Amniotic epithelial cell (primary cell): ENCODE measurements at regions not wholly inside any gene's neighbourhood (a gene's known extent, or its start where the extent isn't known, plus 50 kb on each side); places are given as distances from the start of the nearest gene placed in this dataset.
"Not testable (repeated sequence)": the region's sequence is repeated elsewhere in the genome, so short reads cannot be mapped to it uniquely, and the experiment has no call there.

Source experiments
- DNase-seq: peaks from one replicate; pipeline ENCODE4 v3.0.0-alpha.2; 2010; ENCODE audit warnings: low read depth

DNA sequence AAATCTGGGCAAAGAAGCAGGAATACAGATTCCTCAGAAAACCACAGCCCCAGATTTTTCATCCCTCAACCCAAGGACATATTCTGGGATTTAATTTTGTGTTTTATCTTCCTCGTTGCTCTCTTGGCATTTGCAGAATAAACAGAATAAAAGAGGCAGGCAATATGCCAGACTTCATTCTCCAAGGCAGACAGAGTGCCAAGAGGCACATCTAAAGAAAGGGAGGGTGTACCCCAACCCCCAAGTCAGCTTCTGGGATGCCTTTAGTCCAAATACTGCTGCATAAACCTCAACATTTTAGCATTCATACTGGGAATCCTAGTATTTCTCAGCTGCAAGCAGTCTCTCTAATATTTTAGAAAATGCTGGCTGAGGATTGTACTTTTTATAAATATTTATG, 629.2 kb downstream of the KLHL13 start:
- no peak for DNase-seq

DNA sequence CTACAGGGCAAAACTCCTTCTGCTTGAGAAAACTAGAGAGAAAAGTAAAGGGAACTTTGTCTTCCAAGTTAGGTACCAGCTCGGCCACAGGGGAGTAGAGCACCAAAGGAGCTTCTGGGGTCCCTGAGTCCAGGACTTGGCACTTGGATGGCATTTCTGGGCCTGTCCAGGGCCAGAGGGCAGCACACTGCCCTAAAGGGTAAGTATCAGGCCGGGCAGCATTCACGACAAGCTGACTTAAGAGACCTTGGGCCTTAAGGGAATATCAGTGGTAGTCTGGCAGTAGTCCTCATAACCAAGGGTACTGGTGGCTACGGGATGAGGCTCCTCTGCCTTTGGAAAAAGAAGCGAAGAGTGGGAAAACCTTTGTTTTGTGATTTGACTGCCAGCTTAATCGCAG, 632.7 kb downstream of the KLHL13 start:
- DNase-seq, result no peak

DNA sequence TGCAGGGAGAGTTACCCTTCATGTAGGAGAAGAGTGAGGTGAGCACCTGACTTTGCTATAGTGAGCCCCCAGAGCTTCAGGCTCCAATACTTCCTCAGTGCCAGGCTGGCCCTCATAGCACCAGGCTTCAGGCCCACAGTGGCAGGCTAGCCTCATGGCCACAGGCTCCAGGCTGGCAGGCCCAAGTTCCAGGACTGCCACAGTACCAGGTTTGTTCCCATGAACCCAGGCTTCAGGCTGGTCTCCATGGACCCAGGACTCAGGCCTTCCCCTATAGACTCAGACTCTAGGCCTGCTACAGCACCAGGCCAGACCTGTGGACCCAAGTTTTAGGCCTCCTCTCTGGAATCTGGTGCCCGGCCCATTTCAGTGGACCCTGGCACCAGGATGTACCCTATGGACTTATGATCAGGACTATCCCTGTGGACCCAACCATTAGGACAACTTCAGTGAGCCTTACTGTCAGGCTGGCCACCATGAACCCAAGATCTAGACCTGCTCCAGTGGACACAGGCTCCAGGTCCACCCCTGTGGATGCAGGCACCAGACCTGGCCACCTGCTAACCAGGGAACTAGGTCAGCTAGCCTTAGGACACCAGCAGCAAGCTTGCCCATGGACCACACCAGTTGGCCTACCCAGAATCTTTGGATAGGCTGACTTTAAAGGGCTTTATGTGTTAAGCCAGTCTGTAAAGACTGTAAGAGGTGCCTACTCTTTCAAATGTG, 658.2 kb downstream of the KLHL13 start:
- no peak for DNase-seq

DNA sequence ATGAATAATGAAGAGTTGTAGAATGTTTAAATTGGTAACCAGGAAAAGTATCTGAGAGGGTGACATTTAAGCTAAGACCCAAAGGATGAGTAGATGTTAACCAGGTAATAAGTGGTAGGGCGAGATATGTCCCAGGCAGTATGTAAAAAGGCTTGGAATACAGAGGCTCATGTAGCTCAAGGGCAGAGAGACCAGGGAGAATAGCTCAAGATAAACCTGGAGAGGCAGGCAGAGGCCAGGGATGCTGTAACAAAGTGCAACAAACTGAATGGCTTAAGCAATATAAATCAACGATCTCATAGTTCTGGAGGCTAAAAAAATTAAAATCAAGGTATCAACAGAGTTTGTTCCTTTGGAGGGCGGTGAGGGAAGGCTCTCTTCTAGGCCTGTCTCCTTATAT, 660.8 kb downstream of the KLHL13 start:
- DNase-seq, result no peak

DNA sequence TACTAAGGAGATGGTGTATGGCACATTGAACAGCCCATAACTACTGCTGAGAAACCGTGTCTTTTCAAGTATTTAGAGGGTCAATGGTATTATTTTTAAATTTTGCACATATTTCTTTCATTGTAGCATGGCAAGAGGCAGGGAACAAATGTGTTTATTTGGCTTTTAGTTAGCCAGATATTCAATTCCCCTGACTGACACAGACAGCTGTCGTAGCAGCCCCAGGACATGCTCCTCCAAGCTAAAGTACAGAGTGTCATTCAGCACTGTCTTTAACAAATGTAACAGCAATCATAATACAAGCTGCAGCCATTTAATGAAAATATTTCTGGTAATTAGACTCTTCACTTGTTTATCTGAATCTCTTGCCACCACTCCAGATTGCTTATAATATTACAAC, 687.1 kb downstream of the KLHL13 start:
- no peak for DNase-seq

DNA sequence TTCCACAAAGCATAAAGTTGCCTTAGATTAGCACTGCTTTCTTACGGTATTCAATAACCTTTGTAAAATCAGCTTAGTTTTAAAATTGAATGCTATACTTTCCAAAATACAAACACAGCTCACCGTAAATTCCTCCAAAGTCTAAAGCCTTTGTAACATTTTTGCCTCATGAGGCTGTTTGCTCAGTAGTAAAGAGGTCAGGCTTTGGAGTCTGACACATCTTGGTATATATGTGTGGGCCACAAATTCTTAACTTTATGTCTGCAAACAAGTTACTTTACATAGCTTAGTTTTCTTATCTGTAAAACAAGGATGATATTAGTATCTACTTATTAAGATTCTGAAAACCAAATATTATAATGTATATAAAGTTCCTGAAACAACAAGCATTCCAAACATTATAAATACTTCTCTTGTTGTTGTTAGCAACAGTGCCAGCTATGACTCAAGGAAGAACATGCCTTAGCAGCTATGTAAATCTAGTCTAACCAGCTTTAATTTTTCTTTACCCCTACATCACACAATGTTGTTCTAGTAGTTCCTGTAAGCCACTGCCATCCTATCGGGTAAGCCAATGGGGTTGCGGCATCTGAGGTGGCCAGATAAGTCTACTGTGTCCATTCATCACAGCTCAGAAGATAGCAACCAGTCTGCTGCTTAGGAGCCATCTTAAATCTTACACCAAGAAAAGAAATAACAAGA, 709.0 kb downstream of the KLHL13 start:
- DNase-seq, result no peak

DNA sequence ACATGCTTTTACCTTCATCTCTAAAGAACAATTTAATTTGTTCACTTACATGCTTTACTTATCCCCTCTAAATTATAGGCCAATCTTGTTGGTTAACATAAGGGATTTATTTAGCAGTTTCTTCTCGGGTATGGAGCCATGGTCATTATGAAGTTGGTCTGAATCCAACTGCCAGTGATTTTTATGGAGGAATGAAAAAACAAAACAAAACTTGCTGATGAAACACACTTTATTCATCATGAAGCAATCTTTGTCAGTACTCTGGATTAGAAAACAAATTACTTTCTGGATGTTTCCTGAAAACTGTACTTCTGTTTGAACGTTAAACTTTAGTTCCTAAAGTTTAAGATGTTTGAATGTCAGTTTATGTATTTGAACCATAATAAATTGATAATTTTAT, 715.8 kb downstream of the KLHL13 start:
- DNase-seq, result no peak

DNA sequence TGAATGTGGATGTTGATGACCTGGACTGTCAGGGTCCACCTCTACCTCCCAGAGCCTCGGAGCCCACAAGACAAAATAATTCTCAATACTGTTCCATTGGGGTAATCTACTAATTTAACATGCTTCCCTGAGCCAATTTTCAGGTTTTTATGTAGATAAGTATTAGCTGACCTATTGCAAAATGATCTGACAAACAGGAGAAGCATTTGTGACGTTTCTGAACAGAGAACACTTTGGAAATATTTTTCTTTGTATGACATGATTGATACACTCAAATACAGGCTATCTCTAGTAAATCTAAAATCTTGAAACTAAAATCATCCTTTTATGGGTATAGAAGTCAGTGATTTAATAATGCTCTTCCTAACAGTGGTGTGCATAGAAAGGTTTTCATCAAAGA, 716.6 kb downstream of the KLHL13 start:
- no peak for DNase-seq

DNA sequence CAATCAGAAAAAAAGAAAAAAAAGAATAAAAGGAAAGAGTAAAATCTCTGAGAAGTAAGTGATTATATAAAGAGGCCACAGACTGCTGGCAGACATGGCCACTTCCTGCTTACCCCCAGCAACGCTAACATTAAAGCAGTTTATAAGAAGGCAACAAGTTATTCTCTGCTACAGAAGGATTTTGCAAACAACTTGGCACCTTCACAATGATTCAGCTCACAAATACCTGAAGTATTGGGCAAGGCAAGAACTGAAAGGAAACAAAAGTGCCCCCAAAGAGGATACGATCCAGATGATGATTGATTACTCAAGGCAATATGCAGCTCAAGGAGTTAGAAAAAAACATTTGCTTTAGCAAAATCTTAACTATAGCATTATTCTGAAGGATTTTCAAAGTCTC, 718.8 kb downstream of the KLHL13 start:
- DNase-seq, result no peak

DNA sequence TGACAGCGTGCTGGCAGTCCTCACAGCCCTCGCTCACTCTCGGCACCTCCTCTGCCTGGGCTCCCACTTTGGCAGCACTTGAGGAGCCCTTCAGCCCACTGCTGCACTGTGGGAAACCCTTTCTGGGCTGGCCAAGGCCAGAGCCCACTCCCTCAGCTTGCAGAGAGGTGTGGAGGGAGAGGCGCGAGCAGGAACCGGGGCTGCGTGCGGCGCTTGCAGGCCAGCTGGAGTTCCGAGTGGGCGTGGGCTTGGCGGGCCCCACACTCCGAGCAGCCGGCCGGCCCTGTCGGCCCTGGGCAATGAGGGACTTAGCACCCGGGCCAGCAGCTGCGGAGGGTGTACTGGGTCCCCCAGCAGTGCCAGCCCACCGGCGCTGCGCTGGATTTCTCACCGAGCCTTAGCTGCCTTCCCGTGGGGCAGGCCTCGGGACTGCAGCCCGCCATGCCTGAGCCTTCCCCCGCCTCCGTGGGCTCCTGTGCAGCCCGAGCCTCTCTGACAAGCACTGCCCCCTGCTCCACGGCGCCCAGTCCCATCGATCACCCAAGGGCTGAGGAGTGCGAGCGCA, 722.0 kb downstream of the KLHL13 start:
- not testable (repeated sequence) for DNase-seq

DNA sequence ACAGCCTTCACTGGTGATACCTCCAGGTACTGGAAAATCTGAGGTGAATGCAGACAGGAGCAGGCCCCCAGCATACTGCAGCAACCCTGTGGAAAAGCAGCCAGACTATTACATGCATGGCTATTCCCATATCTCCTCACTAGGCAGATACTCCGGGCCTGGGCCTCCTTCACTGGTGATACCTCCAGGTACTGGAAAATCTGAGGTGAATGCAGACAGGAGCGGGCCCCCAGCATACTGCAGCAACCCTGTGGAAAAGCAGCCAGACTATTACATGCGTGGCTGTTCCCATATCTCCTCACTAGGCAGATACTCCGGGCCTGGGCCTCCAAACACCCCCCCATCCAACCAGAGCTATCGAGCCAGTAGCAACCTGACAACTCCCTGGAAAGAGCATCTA, 724.2 kb downstream of the KLHL13 start:
- not testable (repeated sequence) for DNase-seq

DNA sequence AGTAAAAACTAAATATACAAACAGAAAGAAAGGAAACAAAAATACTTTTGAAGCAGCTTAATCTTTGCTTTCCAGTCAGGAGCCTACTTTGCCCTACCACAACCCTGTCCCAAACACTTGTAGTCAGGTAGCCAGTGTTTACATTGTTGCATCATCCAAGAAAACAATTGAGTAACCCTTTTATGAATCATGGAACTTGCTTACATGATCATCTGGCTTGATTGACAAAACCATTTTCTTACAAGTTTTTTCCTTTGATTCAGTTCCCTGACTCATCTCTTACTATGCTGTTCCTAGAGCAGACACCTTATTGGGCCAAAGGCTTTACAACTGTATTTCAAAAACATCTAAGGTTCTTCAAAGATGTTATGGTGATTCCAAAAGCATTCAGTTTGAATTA, 740.1 kb downstream of the KLHL13 start:
- peak; percentile 0 for DNase-seq

DNA sequence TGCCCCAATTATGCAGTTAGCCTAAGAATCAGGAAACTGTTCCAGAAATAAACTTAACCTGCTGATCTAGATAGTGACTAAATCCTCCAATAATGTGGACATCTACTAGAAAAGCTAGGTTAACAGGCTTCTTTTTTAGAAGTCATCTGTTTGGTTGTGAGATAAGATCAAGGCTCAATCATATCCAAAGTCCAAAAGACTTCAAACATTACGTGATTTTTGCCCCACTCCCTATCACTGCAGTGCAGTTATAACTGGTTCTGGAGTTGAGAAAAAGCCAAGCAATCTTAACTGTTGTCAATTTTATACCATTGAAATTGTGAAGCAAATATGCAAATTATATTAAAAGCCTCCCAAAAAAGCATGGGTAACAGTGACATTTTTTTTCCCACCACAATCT, 781.4 kb downstream of the KLHL13 start:
- DNase-seq, result no peak

DNA sequence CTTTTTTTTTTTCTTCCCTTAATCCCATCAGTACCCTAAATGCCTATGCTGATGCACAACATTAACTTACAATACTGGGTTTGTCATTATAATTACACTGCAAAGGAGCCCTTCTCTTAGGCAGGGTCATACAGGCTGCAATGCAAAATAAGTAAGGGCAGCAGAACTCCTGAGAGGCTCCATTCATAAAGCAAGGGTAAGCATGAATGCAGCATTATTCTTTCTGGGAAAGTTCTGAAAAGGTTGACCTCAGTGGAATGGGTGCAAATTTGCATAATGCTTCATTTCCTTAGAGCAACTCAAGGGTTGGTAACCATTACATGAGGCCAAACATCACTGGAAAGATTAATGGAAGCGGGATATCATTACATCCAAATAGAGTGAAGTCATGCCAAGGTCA, 789.2 kb downstream of the KLHL13 start:
- DNase-seq, result no peak

DNA sequence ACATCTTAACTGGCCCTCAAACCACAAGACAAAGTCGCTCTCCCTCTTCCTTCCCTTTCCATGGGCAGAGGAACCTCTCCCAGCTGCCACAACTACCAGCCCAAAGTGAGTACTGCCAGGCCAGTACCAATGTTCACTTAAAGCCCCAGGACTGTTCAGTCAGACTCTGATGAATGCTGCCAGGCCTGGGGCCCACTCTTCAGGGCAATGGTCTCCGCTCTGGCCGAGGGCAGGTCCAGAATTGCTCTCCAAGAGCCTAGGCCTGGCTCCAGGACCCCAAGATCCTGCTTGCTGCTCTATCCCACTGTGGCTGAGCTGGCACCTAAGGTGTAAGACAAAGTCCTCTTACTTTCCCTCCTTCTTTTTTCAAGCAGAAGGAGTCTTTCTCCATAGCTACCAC, 790.9 kb downstream of the KLHL13 start:
- DNase-seq, result no peak

DNA sequence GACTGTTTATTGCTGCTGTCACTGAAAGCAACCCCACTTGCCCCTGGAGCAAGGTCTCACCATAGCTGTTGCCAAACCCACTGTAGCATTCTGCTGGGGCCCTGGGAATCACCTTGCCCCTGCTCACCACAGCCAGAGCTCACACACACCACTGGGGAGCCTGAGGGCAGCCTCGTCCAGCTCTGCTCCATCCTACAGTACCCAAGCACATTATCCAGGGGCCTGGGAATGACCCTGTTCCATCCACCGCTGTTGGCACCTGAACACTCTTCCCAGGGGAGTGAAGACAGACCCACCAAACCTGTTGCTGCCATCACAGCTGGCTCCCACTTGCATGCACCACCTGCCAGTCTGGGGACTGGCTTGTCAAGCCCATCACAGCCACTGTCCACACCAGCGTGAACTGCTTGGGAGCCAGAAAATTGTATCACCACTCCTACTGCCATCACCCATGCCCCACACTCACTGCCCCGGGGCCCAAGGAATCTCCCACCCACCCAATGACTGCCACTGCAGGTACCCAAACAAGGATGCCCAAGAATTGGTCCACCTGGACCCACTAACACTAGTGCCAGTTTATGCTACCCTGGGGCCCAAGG, 811.3 kb downstream of the KLHL13 start:
- DNase-seq, result no peak

DNA sequence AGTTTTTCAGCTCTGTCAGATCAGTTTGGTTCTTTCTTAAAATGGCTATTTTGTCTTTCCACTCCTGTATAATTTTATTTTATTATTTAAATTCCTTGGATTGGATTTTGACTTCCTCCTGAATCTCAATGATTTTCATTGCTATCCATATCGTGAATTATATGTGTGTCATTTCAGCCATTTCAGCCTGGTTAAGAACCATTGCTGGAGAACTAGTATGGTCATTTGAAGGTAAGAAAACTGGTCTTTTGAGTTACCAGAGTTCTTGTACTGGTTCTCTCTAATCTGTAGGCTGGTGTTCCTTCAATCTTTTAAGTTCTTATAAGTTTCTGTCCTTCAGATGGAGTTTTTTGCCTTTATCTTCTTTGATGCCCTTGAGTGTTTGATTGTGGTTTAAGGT, 815.5 kb downstream of the KLHL13 start:
- DNase-seq, result no peak

DNA sequence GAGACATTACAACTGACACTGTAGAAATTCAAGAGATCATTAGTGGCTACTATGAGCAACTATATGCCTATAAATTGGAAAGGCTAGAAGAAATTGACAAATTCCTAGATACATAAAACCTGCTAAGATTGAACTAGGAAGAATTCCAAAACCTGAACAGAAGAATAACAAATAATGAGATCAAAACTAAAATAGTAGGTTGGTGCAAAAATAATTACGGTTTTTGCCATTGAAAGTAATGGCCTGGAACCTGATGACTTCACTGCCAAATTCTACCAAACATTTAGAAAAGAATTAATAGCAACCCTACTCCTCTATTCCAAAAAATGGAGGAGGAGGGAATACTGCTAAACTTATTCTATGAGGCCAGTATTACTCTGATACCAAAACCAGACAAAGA, 824.9 kb downstream of the KLHL13 start:
- DNase-seq, result no peak

DNA sequence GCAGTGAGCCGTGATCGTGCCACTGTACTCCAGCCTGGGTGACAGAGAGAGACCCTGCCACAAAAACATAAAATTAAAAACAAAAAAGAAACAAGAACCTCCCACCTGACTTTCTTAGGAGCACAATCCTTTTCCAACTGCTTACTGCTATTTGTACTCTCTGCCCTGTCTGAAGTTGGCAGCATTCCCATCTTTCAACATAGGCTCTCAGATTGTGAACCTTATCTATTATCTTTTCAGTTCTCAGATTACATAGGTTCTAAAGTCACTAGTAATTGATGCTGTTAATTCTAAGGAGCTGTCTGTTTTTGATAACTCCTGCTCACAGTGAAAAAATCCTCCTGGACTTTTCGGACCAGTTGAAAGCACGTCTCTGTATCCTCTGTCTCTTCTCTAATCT, 812.2 kb upstream of the CT83 start:
- no peak for DNase-seq
